Astrocyte of the hippocampus (primary cell): ENCODE measurements at regions not wholly inside any gene's neighbourhood (a gene's known extent, or its start where the extent isn't known, plus 50 kb on each side); places are given as distances from the start of the nearest gene placed in this dataset.
"Not testable (repeated sequence)": the region's sequence is repeated elsewhere in the genome, so short reads cannot be mapped to it uniquely, and the experiment has no call there.

Source experiments
- DNase-seq: peaks from one replicate; pipeline ENCODE4 v3.0.0; 2011; ENCODE audit warnings: low read depth, low spot score

GRCh38 chr3:194036842-194037241 is 99.1 kb upstream of the HES1 start:
- DNase-seq: no peak

GRCh38 chr3:194038346-194038745 is 97.6 kb upstream of the HES1 start:
- DNase-seq: not testable (repeated sequence)

GRCh38 chr3:194038960-194039359 is 97.0 kb upstream of the HES1 start:
- DNase-seq: no peak

- no peak for DNase-seq
These were observed 95.3 kb upstream of the HES1 start for GRCh38 chr3:194040516-194041273.

- DNase-seq: peak; percentile 68
These were observed 93.0 kb upstream of the HES1 start for GRCh38 chr3:194042927-194043326.

GRCh38 chr3:194043516-194043915 is 92.4 kb upstream of the HES1 start:
- DNase-seq: peak; percentile 70

GRCh38 chr3:194045289-194045688 is 90.7 kb upstream of the HES1 start:
- no peak for DNase-seq

GRCh38 chr3:194045919-194046318 is 90.0 kb upstream of the HES1 start:
- no peak for DNase-seq

GRCh38 chr3:194046531-194046930 is 89.4 kb upstream of the HES1 start:
- no peak for DNase-seq

- peak; percentile 28 for DNase-seq
These were observed 88.8 kb upstream of the HES1 start for GRCh38 chr3:194046995-194047645.

GRCh38 chr3:194049394-194049793 is 86.6 kb upstream of the HES1 start:
- no peak for DNase-seq

GRCh38 chr3:194050782-194051320 is 85.1 kb upstream of the HES1 start:
- no peak for DNase-seq

- DNase-seq: no peak
These were observed 84.4 kb upstream of the HES1 start for GRCh38 chr3:194051366-194052149.

GRCh38 chr3:194053136-194053535 is 82.8 kb upstream of the HES1 start:
- DNase-seq: no peak

GRCh38 chr3:194054016-194054415 is 81.9 kb upstream of the HES1 start:
- DNase-seq: no peak

- no peak for DNase-seq
These were observed 81.4 kb upstream of the HES1 start for GRCh38 chr3:194054540-194054939.

GRCh38 chr3:194054961-194055360 is 81.0 kb upstream of the HES1 start:
- no peak for DNase-seq

- DNase-seq: not testable (repeated sequence)
These were observed 79.6 kb upstream of the HES1 start for GRCh38 chr3:194056323-194056722.

- no peak for DNase-seq
These were observed 79.1 kb upstream of the HES1 start for GRCh38 chr3:194056731-194057415.

GRCh38 chr3:194057570-194058188 is 78.3 kb upstream of the HES1 start:
- no peak for DNase-seq

GRCh38 chr3:194058189-194058571 is 77.8 kb upstream of the HES1 start:
- peak; percentile 88 for DNase-seq
